Thymus (tissue), 11 donors: ENCODE measurements at regions not wholly inside any gene's neighbourhood (a gene's known extent, or its start where the extent isn't known, plus 50 kb on each side); places are given as distances from the start of the nearest gene placed in this dataset.
"Not testable (repeated sequence)": the region's sequence is repeated elsewhere in the genome, so short reads cannot be mapped to it uniquely, and the experiment has no call there.

ENCODE experiments used
- DNase-seq, 9 donors: peaks; one replicate each; pipeline ENCODE4 v3.0.0-alpha.2; 2013; ENCODE audit warnings: low spot score in 9 of 9, low read depth in 6 of 9, missing footprints in 1 of 9
- H3K27ac ChIP-seq, 2 donors: one replicate each; pipeline ENCODE4 v1.5.1; 2013; ENCODE audit warnings: control low read depth in 1 of 2, low read depth in 1 of 2, low read length in 1 of 2, mild to moderate bottlenecking in 1 of 2, moderate library complexity in 1 of 2
- H3K27me3 ChIP-seq, 2 donors: one replicate each; pipeline ENCODE4 v1.5.1; 2013; ENCODE audit warnings: low read length in 1 of 2; ENCODE audit not compliant: control insufficient read depth in 2 of 2, insufficient read depth in 1 of 2
- H3K36me3 ChIP-seq, 2 donors: one replicate each; pipeline ENCODE4 v1.5.1; 2013; ENCODE audit warnings: low read length in 1 of 2, mild to moderate bottlenecking in 1 of 2, moderate library complexity in 1 of 2; ENCODE audit not compliant: control insufficient read depth in 2 of 2, insufficient read depth in 2 of 2
- H3K4me1 ChIP-seq, 2 donors: one replicate each; pipeline ENCODE4 v1.5.1; 2013; ENCODE audit warnings: low read length in 2 of 2; ENCODE audit not compliant: control insufficient read depth in 2 of 2, insufficient read depth in 2 of 2
- H3K4me3 ChIP-seq, 2 donors: one replicate each; pipeline ENCODE4 v1.5.1; 2013; ENCODE audit warnings: low read length in 2 of 2, control low read depth in 1 of 2, mild to moderate bottlenecking in 1 of 2
- H3K9me3 ChIP-seq, 2 donors: one replicate each; pipeline ENCODE4 v1.5.1; 2013; ENCODE audit warnings: low read length in 1 of 2, mild to moderate bottlenecking in 1 of 2; ENCODE audit not compliant: control insufficient read depth in 2 of 2, insufficient read depth in 1 of 2
- WGBS: extraction: QIAGEN DNeasy Blood & Tissue Kit; methylation state at CpG from one replicate; pipeline ENCODE4 v1.1.7; 2013; 5-methylcytosine and 5-hydroxymethylcytosine counted together
- donor health status: healthy.

DNA sequence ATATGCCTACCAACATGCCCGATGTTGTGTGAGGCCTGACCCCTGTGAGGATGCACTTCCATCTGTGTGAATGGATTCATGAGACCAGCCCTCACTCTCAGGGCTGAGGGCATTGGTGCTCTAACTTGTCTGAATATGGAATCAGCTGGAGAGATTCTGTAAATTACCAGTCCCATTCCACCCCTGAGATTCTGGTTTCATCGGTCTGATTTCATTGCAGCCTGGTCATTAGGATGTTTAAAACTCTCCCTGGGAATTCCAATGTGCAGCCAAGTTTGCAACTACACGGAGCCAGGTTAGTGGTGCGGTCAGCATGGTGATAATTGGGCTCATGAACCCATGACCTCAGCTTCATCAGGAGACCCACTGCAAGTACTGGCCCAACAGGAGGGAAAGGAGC, 51.4 kb upstream of the TP53BP2 start:
- H3K4me1 ChIP-seq, DNase-seq, H3K27me3 ChIP-seq, H3K9me3 ChIP-seq, H3K4me3 ChIP-seq, H3K27ac ChIP-seq, H3K36me3 ChIP-seq: not testable (repeated sequence)
- 100% methylated on average over 4 of the region's 4 CpGs for WGBS

DNA sequence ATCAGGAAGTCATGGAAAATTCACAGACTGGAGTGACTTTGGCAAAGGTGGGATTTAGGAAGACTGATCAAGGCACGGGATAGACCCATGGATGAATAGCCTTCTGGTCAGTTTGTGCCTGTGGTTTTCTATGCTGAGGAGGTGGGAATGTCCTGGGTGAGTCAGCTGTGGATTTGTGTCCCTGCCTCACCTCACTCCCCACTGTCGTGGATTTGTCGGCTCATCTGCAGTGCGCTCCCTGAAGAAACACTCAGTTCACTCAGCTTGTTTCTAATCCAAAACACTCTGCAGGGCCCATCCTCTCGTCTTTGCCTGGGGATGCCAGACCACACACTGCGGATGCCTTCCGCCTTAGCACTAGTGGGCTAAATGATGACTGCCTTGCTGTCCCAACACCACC, 50.2 kb upstream of the TP53BP2 start:
- not testable (repeated sequence) for H3K4me1 ChIP-seq, H3K27me3 ChIP-seq, H3K36me3 ChIP-seq, DNase-seq, H3K27ac ChIP-seq, H3K9me3 ChIP-seq, H3K4me3 ChIP-seq
- 97% methylated on average over 7 of the region's 7 CpGs for WGBS
